PFSK-1 (cell line): ENCODE measurements at regions not wholly inside any gene's neighbourhood (a gene's known extent, or its start where the extent isn't known, plus 50 kb on each side); places are given as distances from the start of the nearest gene placed in this dataset.

Experiments used
- POLR2AphosphoS5 ChIP-seq: IDR thresholded peaks from 2 replicates; pipeline ENCODE4 v1.6.1; 2012; ENCODE audit warnings: low read depth, mild to moderate bottlenecking, control low read depth, low read length, moderate library complexity
- REST ChIP-seq, 2 experiments: IDR thresholded peaks; 2 replicates each; pipeline versions ENCODE4 v1.6.1 to v1.8.0; 2011 to 2012; ENCODE audit warnings: low read depth in 2 of 2, low read length in 2 of 2, control low read depth in 1 of 2, inconsistent platforms in 1 of 2, mild to moderate bottlenecking in 1 of 2, moderate library complexity in 1 of 2; ENCODE audit not compliant: insufficient read depth in 1 of 2

DNA sequence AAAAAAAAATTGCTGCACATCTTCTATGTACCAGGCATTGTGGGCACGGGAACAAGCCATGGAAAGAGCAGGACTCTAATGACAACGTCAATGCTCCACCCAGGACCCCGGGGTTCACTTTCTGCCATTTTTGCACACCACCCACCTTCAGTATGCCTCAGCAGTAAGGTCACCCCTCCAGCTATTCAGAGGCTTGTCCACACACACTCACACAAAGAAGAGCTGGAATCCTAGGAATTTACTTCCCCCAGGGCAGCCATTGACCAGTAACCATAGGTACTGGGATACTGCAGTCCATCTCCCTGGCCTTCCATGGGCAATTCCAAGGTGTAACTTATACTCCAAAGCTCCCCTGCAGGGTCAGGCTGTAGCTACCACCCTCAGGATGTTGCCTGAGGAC is 170.8 kb downstream of the SUCLG1 start:
- TF ChIP-seq POLR2AphosphoS5 (no peak), REST (IDR thresholded peaks at IDR 0.05; ENCODE audit: insufficient read depth in 1 of 2, low read depth in 2 of 2, low read length in 2 of 2) (no peak)
